CD4-positive, alpha-beta T cell treated with Interferon alpha-2 for 1 hour (primary cell): ENCODE measurements at regions not wholly inside any gene's neighbourhood (a gene's known extent, or its start where the extent isn't known, plus 50 kb on each side); places are given as distances from the start of the nearest gene placed in this dataset.

Experiments used
- DNase-seq, 2 donors: peaks; one replicate each; pipeline ENCODE4 v3.0.0-alpha.2; 2020 to 2022

DNA sequence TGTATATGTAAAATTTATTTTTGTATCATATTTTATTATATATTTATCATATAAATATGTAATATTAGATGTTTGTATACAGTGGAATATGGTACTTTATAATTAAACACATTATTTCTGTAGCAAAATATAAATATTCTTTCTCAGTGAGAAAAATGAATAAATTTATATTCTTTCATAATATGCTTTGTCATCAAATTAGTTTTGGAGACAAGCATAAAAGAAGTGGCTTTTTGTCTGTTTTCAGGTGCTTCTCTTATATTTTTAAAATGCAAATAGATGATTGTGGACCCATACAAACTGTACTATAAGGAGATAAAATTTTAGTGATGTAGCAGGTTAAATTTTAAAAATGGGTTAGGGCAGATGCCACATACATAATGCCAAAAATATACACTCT is 222.4 kb upstream of the CNTN5 start:
- DNase-seq = no peak

DNA sequence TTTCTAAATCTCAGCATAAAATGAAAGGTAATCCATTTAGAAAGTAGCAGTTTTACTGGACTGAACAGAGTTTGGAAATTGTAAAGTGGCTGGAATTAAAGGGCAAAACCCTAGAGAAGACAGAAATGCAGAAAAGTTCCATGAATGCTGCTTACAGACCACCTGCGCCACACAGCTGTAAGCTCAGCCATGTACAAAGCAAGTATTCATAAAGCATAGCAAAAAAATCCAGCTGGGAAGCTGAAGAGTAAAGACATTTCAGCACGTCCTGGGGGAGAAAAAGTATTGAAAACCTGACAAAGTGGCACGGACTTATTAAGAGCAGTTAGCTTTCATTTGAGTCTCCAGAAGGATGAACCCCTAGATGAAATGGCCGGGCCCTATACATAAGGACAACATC is 220.1 kb upstream of the CNTN5 start:
- no peak for DNase-seq

DNA sequence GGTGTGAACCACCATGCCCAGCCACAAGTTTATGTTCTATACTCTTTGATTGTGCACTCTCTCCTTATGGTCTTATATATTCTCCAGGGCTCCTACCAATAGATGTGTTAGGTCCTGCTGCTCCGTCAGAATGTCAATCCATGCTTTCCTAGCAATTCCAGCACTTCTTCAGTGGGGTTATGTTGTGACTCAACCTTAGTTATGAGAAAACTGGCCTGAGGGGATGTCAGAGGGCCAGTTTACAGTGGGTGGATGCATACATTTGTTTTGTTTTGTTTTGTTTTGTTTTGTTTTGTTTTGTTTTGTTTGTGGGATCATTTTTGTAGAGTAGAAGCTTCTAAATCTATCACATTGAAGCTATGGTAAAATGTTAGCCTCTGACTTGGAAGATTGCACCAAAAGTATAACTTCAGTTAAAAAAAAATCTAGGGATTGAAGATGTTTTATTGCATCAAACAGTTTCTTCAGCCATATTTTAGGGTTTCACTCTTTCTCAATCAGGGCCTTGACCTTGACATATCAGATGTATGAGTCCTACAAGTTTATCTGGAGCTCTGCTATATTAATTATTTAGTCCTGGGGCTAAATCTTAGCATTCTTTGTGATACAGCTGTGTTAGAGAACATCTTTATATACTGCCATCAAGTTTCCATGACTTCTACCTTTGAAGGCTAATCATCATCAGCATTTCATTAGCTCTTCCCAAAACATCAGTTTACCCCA is 191.6 kb upstream of the CNTN5 start:
- DNase-seq = no peak

DNA sequence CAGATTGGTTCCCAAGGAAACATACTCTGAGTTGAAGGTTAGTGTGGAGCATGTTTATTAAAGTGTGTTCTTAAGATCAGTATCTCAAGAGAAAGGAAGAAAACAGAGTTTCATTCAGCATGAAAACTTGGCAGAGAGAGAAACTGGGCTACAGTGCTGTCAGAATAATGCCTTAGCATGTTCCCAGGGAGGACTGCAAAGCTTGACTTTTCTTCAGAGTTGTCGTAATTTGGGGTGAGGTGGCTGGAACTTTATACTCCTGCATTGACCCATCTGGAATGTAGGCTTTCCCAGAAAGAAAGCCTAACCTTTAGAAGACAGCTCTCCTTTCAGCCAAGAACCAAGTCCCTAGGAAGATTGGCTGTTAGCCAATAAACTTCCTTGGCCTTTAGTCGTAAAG is 190.8 kb upstream of the CNTN5 start:
- DNase-seq = no peak

DNA sequence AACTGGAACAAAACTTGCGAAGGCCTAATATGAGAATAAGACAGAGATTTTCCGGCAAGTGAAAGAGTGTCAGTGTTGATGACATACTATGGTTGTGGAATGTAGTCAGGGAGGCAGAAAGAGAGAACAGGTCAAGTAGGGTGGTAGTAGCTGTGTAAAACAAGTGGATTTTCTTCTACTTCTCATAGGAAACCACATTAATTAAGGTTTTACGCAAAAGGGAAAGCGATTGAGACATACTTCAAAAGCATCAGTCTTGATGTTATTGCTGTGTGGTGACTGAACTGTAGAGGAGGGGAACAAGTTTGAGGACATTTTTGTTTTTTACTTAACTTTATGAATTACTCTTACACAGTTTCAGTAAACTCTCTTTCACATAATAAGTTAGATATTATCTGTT is 186.0 kb upstream of the CNTN5 start:
- no peak for DNase-seq

DNA sequence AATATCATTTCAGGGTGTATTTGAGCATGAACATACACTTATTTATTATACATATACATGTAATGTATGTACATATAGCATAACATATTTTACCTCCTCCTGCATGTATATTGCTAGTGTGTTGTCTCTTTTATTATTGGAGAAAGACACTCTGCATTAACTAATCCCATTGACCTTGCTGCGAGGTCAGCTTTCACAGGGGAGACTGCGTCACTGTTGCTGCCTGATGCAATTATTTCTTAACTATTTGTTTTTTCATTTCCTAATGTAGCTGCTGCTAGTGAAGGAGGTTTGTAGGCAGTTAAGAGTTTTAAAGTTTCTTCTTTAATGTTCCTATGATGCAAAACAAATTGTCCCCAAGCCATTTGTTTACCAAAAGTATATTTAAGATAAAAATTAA is 185.4 kb upstream of the CNTN5 start:
- DNase-seq = no peak

DNA sequence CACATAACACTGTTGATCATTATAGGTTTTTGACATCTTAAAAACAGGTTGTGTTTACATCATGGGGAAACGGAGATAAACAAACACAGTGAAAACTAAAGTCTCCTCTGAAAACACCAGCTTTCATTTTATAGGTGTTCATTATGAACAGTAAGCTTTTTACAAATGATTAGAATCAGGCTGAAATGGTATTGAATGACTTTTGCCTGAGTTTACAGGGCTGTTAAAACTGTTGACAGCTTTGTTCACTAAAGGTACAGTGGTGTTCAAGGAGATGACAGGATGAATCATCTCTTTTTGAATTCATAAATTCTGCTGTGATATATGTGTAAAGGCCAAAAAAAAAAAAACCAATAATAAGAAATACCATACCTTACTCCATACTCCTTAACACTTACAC is 184.6 kb upstream of the CNTN5 start:
- DNase-seq = no peak

DNA sequence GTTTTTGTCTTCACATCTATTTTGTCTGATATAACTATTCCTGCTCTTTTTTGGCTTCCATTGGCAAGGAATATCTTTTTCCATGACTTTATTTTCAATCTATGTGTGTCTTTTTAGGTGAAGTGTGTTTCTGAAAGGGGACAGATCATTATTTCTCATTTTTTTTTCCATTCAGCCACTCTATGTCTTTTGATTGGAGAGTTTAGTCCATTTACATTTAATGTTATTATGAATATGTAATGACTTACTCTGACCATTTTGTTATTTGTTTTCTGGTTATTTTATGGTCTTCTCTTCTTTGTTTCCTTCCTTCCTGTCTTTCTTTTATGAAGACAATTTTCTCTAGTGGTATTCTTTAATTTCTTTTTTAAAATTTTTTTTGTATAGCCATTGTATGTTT is 178.6 kb upstream of the CNTN5 start:
- no peak for DNase-seq

DNA sequence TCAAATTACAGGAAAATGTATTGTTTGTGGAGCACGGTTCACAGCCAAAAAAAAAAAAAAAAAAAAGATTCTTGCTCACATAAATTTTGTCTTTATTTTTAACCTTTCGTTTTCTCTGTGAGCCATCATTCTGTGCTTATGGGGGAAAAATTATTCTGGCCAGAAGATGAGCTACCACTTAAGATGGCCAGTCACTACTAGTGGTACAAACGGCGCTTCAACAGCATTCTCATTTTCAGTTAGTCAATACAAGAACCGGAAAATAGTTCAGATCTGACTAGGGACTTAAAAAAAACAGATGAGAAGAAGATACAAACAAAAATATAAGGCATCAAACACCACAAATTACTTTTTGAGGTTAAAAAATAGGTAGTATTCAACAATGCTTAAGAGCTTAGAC is 158.6 kb upstream of the CNTN5 start:
- DNase-seq = no peak

DNA sequence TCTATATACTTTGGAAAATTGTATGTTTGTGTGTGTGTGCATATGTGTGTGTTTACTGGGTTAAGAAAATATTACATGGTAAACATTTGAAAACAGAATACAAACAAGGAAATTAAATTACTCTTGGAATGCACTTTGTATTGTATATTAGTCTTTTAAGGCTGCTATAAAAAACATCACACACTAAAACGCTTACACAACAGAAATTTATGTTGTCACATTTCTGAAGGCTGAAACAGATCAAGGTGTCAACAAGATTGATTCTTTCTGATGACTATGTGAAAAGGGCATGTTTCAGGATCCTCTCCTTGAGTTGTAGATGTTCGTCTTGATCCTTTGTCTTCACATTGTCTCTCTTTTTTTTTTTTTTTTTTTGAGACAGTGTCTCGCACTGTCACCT is 149.1 kb upstream of the CNTN5 start:
- DNase-seq = no peak

DNA sequence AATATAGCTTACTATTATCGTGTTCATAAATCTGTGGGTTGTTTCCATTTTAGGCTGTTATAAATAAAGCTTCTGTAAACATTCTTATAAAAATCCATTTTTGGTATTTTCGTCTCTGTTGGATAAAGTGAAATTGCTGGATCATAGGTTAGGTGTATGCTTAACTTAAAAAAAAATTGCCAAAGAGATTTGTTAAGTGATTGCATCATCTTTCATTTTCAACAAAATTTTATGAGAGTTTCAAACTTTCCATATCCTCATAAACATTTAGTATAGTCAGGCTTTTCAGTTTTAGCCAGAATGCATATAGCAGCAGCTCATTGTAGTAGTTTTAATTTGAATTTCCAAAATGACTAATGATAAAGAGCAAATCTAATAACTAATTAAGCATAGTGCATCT is 146.7 kb upstream of the CNTN5 start:
- DNase-seq = no peak

DNA sequence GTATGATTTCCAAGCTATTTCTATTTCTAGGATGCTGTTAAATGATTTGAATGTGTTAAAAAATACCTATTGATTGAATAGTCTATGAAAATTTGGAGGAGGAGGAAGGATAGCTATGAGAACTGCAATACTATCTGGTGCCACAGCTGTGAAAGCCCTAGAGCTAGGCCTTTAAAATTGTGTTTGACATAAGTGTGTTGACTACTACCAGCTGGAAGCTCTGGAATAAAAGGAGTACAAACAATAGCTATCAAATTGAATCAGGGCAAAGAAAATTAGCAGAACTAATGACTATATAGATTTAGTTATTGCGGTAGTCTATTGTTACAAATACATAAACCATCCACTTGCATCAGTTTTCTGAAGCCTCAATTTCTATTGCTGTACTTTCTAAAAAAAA is 124.8 kb upstream of the CNTN5 start:
- no peak for DNase-seq

DNA sequence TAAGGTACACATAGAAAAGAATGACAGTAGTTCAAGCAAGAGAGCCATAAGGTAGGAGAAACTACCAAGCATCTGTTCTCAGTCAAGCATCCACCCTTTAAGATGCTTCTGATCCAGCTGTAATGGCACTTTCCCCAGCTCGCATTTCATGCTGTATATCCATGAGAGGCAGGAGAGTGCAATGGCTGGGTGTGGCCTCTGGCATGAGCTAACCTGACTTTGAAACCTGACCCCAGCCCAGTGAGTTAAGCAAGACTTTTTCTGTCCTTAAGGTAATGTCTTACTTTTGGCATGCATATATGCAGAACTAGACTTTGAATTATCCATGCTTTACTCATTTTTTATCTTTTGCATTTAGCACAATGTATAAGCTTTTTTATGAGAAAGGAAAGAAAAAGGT is 79.8 kb upstream of the CNTN5 start:
- DNase-seq = no peak

DNA sequence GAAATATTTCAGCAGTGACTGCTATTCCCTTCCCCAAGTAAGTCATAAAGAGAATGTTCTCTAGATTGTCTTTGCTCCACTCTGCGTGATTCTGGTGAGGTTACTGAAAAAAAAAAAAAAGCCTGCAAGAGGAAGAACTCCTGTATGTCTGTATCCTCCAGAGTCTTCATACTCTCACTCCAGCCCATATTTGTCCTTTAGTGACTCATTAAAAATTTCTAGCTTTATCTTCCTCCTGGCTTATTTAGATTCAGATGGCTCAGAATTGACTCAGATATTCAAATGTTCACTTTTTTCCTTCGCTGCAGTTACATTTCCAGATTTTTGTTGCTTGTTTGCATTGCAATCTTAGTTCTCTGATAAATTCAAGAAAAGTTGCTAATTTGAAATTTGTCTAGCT is 76.3 kb upstream of the CNTN5 start:
- no peak for DNase-seq

DNA sequence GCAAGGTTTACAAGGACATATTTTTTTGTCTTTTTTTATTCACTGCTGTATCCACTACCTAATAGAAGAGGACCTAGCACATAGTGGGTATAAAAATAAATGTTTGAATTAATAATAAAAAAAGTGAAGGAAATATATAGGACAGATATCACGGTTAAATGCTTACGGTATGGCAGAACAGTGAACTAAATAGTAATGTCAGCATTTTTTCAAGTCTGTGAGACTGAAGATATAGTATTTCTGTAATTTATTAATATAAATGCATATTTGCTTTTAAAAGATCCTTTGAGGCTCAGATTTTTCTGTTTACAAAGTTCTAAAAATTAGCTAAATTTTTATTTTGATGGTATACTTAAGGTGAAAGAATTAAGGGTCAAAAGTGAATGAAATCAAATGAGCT is 68.6 kb upstream of the CNTN5 start:
- DNase-seq = no peak

DNA sequence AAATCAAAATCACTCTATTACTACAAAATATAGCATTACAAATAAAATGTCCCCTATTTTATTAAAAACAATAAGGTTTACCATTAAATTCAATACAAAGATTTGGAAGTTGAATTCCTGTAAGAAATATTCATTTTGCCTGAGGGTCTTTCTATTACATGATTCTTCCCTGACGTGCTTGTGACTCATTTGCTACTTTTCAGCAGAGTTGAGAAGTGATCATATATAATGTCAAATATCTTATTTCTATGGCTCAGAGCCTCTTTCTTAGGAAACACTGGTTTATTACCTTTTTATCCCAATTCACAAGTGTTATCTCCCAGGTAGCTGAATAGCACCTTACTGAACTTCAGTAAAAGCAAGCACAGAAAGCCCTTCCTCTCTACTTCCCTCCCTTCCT is 65.2 kb upstream of the CNTN5 start:
- DNase-seq = no peak

DNA sequence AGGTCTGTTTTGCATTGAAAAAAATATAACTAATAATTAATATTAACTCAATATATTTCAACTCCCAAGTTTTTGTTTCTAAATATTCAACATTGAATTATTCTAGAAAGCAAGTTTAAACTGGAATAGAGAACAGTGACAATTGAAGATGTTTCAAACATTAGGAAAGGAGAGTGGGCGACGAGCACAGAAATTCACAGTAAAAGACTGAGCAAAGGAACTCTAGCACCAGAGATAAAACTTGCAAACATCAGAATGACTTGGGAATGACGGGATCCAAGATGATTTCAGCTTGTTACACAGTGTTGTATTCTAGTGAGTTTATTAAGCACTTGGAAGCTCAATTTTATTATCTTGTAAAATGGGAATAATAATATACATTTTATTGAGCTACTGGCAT is 56.6 kb upstream of the CNTN5 start:
- DNase-seq = no peak

DNA sequence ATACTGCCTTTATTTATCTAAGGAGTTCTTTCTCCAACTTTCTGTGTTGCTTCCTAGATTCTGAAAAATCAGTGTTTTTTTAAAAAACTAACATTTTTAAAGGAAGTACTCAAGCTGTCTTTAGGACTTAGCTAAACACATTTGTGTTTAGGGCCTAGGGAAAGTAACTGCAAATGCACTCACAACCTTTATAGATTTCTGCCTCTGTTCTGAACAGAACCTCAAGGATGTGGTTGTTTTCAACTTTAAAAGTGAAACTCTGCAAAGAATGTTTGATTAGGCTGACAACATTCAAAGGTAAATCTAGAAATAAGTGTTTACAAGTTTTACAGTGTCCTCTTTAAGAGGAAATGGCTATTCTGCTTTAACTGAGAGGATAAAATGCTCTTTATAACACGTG is 55.4 kb upstream of the CNTN5 start:
- no peak for DNase-seq

DNA sequence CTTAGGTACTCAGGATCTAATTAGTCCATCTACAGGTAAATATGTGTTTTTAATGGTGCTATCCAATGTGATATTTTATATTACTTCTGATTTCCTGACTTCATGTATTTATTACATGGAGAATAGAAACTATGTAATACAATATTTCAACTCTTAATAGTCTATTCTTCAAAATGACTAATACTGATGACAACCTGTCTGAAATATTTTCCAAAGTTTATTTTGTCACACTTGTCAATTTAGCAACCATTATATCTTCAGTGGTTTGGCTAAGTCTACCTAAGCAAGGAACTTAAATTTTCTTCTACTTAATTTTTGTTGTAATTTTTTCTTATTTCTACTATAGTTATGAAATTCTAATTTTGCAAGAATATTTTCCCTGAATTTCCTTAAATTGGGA is 55.0 kb upstream of the CNTN5 start:
- DNase-seq = no peak

DNA sequence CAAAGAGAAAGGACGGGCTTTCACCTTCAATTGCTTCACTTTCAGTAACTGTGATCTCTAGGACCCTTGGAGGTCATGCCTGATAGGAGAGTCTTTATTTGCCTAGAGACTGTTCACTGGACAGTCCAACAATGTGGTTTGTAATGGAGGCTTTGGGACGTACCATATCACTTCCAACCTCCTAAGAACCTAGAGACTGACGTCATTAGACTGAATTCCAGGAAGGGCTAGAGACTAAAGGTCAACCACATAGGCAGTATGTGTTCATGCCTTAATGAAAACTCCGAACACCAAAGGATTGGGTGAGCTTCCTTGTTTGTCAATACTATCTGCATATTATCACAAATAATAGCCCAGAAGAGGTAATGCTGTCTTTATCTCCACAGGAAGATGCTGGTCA is 53.7 kb upstream of the CNTN5 start:
- no peak for DNase-seq
